ENCODE measurements at regions not wholly inside any gene's neighbourhood (a gene's known extent, or its start where the extent isn't known, plus 50 kb on each side); places are given as distances from the start of the nearest gene placed in this dataset.

- TF ChIP-seq CTCF (conservative IDR thresholded peaks at IDR 0.05; ENCODE audit: low read depth, low read length) (no peak), EZH2phosphoT487 (IDR thresholded peaks at IDR 0.05; ENCODE audit: borderline replicate concordance, low read length) (no peak), EZH2 (IDR thresholded peaks at IDR 0.05; ENCODE audit: low read length, unreplicated experiment) (no peak)
These were observed 471.7 kb upstream of the HS3ST1 start for GRCh38 chr4:11900359-11900758.

Data from PC-3 (cell line).